ENCODE measurements at regions not wholly inside any gene's neighbourhood (a gene's known extent, or its start where the extent isn't known, plus 50 kb on each side); places are given as distances from the start of the nearest gene placed in this dataset.

GRCh38 chr13:73967397-73968165 lies 166.6 kb downstream of the KLF12 start:
- H3K36me3 ChIP-seq (replicated peaks in 1 of 2; ENCODE audit: insufficient read depth in 1 of 2, low read depth in 2 of 2) = no peaks in the 10 kb centered on the region
- TF ChIP-seq POLR2A (IDR thresholded peaks at IDR 0.05) (no peak), CTCF (IDR thresholded peaks at IDR 0.05) (no peak)
- no peak overlapping the region for H3K27ac ChIP-seq
- DNase-seq (no peak), ATAC-seq (no peak)
- H3K27me3 ChIP-seq = no peaks in the 10 kb centered on the region
- intact Hi-C loops (cut with DNase I) = no loop called here
- no peaks in the 10 kb centered on the region for H3K4me1 ChIP-seq
- H3K4me3 ChIP-seq = no peak overlapping the region
- WGBS, 2 donors = 79 to 84% methylated on average over 5 of the region's 5 CpGs
- H3K9me3 ChIP-seq = no peaks in the 10 kb centered on the region

- H3K4me3 ChIP-seq = no peak overlapping the region
- H3K27ac ChIP-seq = no peak overlapping the region
- no peaks in the 10 kb centered on the region for H3K36me3 ChIP-seq (replicated peaks in 1 of 2; ENCODE audit: insufficient read depth in 1 of 2, low read depth in 2 of 2)
- TF ChIP-seq CTCF (IDR thresholded peaks at IDR 0.05) (no peak), POLR2A (IDR thresholded peaks at IDR 0.05) (no peak)
- no peaks in the 10 kb centered on the region for H3K4me1 ChIP-seq
- H3K27me3 ChIP-seq = no peaks in the 10 kb centered on the region
- DNase-seq (no peak), ATAC-seq (no peak)
- intact Hi-C loops (cut with DNase I) = no loop called here
- H3K9me3 ChIP-seq = no peaks in the 10 kb centered on the region
These were observed 167.9 kb downstream of the KLF12 start for GRCh38 chr13:73966331-73966730.

GRCh38 chr13:73962284-73962683 lies 171.9 kb downstream of the KLF12 start:
- Histone ChIP-seq H3K27me3 (no peaks in the 10 kb centered on the region), H3K4me1 (no peaks in the 10 kb centered on the region), H3K9me3 (no peaks in the 10 kb centered on the region), H3K27ac (no peak overlapping the region), H3K36me3 (replicated peaks in 1 of 2; ENCODE audit: insufficient read depth in 1 of 2, low read depth in 2 of 2) (no peaks in the 10 kb centered on the region), H3K4me3 (no peak overlapping the region)
- intact Hi-C loops (cut with DNase I) = no loop called here
- WGBS, 2 donors = 63 to 73% methylated on average over 5 of the region's 5 CpGs
- no peak for DNase-seq
- no peak for ATAC-seq
- no peak for TF ChIP-seq CTCF (IDR thresholded peaks at IDR 0.05)
- TF ChIP-seq POLR2A (IDR thresholded peaks at IDR 0.05) = no peak

GRCh38 chr13:73961181-73961580 lies 173.0 kb downstream of the KLF12 start:
- no peaks in the 10 kb centered on the region for H3K27me3 ChIP-seq
- TF ChIP-seq POLR2A (IDR thresholded peaks at IDR 0.05) = no peak
- TF ChIP-seq CTCF (IDR thresholded peaks at IDR 0.05) = no peak
- no peak for DNase-seq
- H3K27ac ChIP-seq = no peak overlapping the region
- no peaks in the 10 kb centered on the region for H3K9me3 ChIP-seq
- H3K36me3 ChIP-seq (replicated peaks in 1 of 2; ENCODE audit: insufficient read depth in 1 of 2, low read depth in 2 of 2) = no peaks in the 10 kb centered on the region
- no peak for ATAC-seq
- WGBS, 2 donors = 69 to 78% methylated on average over 4 of the region's 4 CpGs
- H3K4me1 ChIP-seq = no peaks in the 10 kb centered on the region
- no peak overlapping the region for H3K4me3 ChIP-seq
- intact Hi-C loops (cut with DNase I) = no loop called here

- Histone ChIP-seq H3K4me3 (no peak overlapping the region), H3K36me3 (replicated peaks in 1 of 2; ENCODE audit: insufficient read depth in 1 of 2, low read depth in 2 of 2) (no peaks in the 10 kb centered on the region), H3K9me3 (no peaks in the 10 kb centered on the region), H3K4me1 (no peaks in the 10 kb centered on the region), H3K27me3 (no peaks in the 10 kb centered on the region), H3K27ac (no peak overlapping the region)
- TF ChIP-seq POLR2A (IDR thresholded peaks at IDR 0.05) (no peak), CTCF (IDR thresholded peaks at IDR 0.05) (no peak)
- ATAC-seq (no peak), DNase-seq (no peak)
- WGBS, 2 donors = 30 to 49% methylated on average over 1 of the region's 1 CpG
- intact Hi-C loops (cut with DNase I) = no loop called here
These were observed 173.7 kb downstream of the KLF12 start for GRCh38 chr13:73960474-73960873.

All from body of pancreas (tissue), 4 donors.